ENCODE measurements at regions not wholly inside any gene's neighbourhood (a gene's known extent, or its start where the extent isn't known, plus 50 kb on each side); places are given as distances from the start of the nearest gene placed in this dataset.

DNA sequence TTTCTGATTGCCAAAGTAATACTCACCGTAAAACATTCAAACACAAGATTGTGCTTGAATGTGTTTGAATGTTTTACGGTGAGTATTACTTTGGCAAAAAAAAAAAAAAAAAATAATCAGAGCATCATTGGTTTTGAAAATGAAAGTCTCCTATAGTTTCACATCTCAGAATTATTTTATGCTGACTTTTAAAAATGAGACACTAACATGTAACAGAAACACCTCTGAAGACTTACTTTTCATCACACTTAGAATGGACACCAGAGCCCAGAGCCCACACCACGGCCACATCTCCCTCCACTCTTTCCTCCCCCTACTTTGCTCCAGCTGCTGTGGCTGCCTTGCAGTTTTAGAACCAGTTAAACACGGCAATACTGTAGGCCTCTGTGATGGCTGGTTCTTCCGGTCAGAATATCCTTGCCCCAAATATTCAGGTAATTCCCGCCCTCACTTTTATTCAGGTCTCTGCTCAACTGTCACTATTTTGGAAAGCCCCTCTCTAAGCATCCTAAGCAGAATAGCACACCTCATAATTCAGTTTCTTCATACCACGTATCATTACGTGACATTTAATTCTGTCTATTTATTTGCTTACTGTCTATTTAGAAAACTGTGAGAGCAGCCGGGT lies 138.9 kb upstream of the MAX start:
- TF ChIP-seq, protein P1, sequence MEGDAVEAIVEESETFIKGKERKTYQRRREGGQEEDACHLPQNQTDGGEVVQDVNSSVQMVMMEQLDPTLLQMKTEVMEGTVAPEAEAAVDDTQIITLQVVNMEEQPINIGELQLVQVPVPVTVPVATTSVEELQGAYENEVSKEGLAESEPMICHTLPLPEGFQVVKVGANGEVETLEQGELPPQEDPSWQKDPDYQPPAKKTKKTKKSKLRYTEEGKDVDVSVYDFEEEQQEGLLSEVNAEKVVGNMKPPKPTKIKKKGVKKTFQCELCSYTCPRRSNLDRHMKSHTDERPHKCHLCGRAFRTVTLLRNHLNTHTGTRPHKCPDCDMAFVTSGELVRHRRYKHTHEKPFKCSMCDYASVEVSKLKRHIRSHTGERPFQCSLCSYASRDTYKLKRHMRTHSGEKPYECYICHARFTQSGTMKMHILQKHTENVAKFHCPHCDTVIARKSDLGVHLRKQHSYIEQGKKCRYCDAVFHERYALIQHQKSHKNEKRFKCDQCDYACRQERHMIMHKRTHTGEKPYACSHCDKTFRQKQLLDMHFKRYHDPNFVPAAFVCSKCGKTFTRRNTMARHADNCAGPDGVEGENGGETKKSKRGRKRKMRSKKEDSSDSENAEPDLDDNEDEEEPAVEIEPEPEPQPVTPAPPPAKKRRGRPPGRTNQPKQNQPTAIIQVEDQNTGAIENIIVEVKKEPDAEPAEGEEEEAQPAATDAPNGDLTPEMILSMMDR (IDR thresholded peaks at IDR 0.05) = no peak
- TF ChIP-seq JUND (IDR thresholded peaks at IDR 0.05) = no peak
- TF ChIP-seq RAD21 (IDR thresholded peaks at IDR 0.05; ENCODE audit: low read length) = no peak
- no peak for TF ChIP-seq EP300 (IDR thresholded peaks at IDR 0.05; ENCODE audit: borderline replicate concordance in 1 of 2, low read depth in 1 of 2, low read length in 1 of 2)
- TF ChIP-seq, protein P2, sequence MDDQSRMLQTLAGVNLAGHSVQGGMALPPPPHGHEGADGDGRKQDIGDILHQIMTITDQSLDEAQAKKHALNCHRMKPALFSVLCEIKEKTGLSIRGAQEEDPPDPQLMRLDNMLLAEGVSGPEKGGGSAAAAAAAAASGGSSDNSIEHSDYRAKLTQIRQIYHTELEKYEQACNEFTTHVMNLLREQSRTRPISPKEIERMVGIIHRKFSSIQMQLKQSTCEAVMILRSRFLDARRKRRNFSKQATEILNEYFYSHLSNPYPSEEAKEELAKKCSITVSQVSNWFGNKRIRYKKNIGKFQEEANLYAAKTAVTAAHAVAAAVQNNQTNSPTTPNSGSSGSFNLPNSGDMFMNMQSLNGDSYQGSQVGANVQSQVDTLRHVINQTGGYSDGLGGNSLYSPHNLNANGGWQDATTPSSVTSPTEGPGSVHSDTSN (IDR thresholded peaks at IDR 0.05) = no peak
- TF ChIP-seq, protein P3, sequence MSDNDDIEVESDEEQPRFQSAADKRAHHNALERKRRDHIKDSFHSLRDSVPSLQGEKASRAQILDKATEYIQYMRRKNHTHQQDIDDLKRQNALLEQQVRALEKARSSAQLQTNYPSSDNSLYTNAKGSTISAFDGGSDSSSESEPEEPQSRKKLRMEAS (IDR thresholded peaks at IDR 0.05; ENCODE audit: low read depth) = no peak
- TF ChIP-seq RFX5 (IDR thresholded peaks at IDR 0.05; ENCODE audit: low read length) = no peak
- no peak for TF ChIP-seq SIN3A (IDR thresholded peaks at IDR 0.05; ENCODE audit: borderline replicate concordance, low read depth, low read length)
- no peak for TF ChIP-seq POLR2AphosphoS5 (IDR thresholded peaks at IDR 0.05; ENCODE audit: low read depth, low read length)
- no peak for TF ChIP-seq TAF1 (IDR thresholded peaks at IDR 0.05; ENCODE audit: borderline replicate concordance, low read depth, low read length)
- TF ChIP-seq TCF12 (IDR thresholded peaks at IDR 0.05) = no peak

Measured in SK-N-SH (cell line).